GM12872 (cell line): ENCODE measurements at regions not wholly inside any gene's neighbourhood (a gene's known extent, or its start where the extent isn't known, plus 50 kb on each side); places are given as distances from the start of the nearest gene placed in this dataset.

Experiments
- CTCF ChIP-seq: IDR thresholded peaks from 3 replicates; pipeline ENCODE4 v1.5.1; 2011; ENCODE audit warnings: low read depth, mild to moderate bottlenecking, low read length, moderate library complexity; ENCODE audit not compliant: insufficient read depth

GRCh38 chr2:104768694-104769093 lies 85.2 kb upstream of the POU3F3 start:
- no peak for TF ChIP-seq CTCF

GRCh38 chr2:104769096-104769495 lies 84.8 kb upstream of the POU3F3 start:
- TF ChIP-seq CTCF, result no peak

GRCh38 chr2:104772996-104773395 lies 80.9 kb upstream of the POU3F3 start:
- no peak for TF ChIP-seq CTCF

GRCh38 chr2:104774631-104775030 lies 79.3 kb upstream of the POU3F3 start:
- no peak for TF ChIP-seq CTCF

- no peak for TF ChIP-seq CTCF
Observed at GRCh38 chr2:104777721-104778120, 76.2 kb upstream of the POU3F3 start.

GRCh38 chr2:104781151-104781550 lies 72.8 kb upstream of the POU3F3 start:
- TF ChIP-seq CTCF, result no peak

GRCh38 chr2:104784264-104784663 lies 69.7 kb upstream of the POU3F3 start:
- no peak for TF ChIP-seq CTCF

- TF ChIP-seq CTCF, result no peak
Observed at GRCh38 chr2:104786204-104786603, 67.7 kb upstream of the POU3F3 start.
